DOHH2 (cell line): ENCODE measurements at regions not wholly inside any gene's neighbourhood (a gene's known extent, or its start where the extent isn't known, plus 50 kb on each side); places are given as distances from the start of the nearest gene placed in this dataset.

Experiments used
- CTCF ChIP-seq: fragments of 200-600 bp; sonication (generic); IDR thresholded peaks from one replicate; pipeline ENCODE4 v1.5.1; 2014; ENCODE audit warnings: antibody characterized with exemption, mild to moderate bottlenecking, low read depth, low read length; ENCODE audit not compliant: poor library complexity, severe bottlenecking
- EZH2phosphoT487 ChIP-seq: fragments of 200-600 bp; sonication (generic); IDR thresholded peaks from 2 replicates; pipeline ENCODE4 v1.6.1; 2017; ENCODE audit warnings: borderline replicate concordance, mild to moderate bottlenecking, antibody characterized with exemption, low read length, moderate library complexity, mixed read lengths

- no peak for TF ChIP-seq CTCF
- no peak for TF ChIP-seq EZH2phosphoT487
Observed at GRCh38 chr5:93890657-93891056, 149.3 kb upstream of the POU5F2 start.
